GM04503 (cell line): ENCODE measurements at regions not wholly inside any gene's neighbourhood (a gene's known extent, or its start where the extent isn't known, plus 50 kb on each side); places are given as distances from the start of the nearest gene placed in this dataset.
"Not testable (repeated sequence)": the region's sequence is repeated elsewhere in the genome, so short reads cannot be mapped to it uniquely, and the experiment has no call there.

ENCODE experiments used
- DNase-seq: peaks from one replicate; pipeline ENCODE4 v3.0.0-alpha.2; 2012; ENCODE audit warnings: low read depth

GRCh38 chr1:30184393-30185141 lies 538.8 kb downstream of the MATN1 start:
- no peak for DNase-seq

- DNase-seq = no peak
Measured at GRCh38 chr1:30183895-30184294, 539.5 kb downstream of the MATN1 start.

GRCh38 chr1:30183006-30183405 lies 540.4 kb downstream of the MATN1 start:
- DNase-seq = no peak

GRCh38 chr1:30179942-30180543 lies 543.3 kb downstream of the MATN1 start:
- no peak for DNase-seq

- DNase-seq = no peak
Measured at GRCh38 chr1:30176477-30176876, 546.9 kb downstream of the MATN1 start.

GRCh38 chr1:30174499-30174898 lies 548.9 kb downstream of the MATN1 start:
- DNase-seq = no peak

- no peak for DNase-seq
Measured at GRCh38 chr1:30173560-30173959, 549.8 kb downstream of the MATN1 start.

- DNase-seq = no peak
Measured at GRCh38 chr1:30172757-30173156, 550.6 kb downstream of the MATN1 start.

GRCh38 chr1:30172299-30172694 lies 551.1 kb downstream of the MATN1 start:
- DNase-seq = no peak

GRCh38 chr1:30171537-30172298 lies 551.7 kb downstream of the MATN1 start:
- DNase-seq = no peak

GRCh38 chr1:30169269-30169668 lies 554.1 kb downstream of the MATN1 start:
- no peak for DNase-seq

GRCh38 chr1:30166174-30166573 lies 557.2 kb downstream of the MATN1 start:
- DNase-seq = no peak

- no peak for DNase-seq
Measured at GRCh38 chr1:30165116-30165515, 558.3 kb downstream of the MATN1 start.

- DNase-seq = no peak
Measured at GRCh38 chr1:30164693-30165092, 558.7 kb downstream of the MATN1 start.

GRCh38 chr1:30162565-30162964 lies 560.8 kb downstream of the MATN1 start:
- no peak for DNase-seq

GRCh38 chr1:30161953-30162352 lies 561.4 kb downstream of the MATN1 start:
- DNase-seq = no peak

- DNase-seq = no peak
Measured at GRCh38 chr1:30160999-30161689, 562.2 kb downstream of the MATN1 start.

- DNase-seq = no peak
Measured at GRCh38 chr1:30159015-30159414, 564.4 kb downstream of the MATN1 start.

- not testable (repeated sequence) for DNase-seq
Measured at GRCh38 chr1:30155698-30156097, 567.7 kb downstream of the MATN1 start.

- not testable (repeated sequence) for DNase-seq
Measured at GRCh38 chr1:30155253-30155652, 568.1 kb downstream of the MATN1 start.

- no peak for DNase-seq
Measured at GRCh38 chr1:30153743-30154449, 569.5 kb downstream of the MATN1 start.

GRCh38 chr1:30151826-30152225 lies 571.6 kb downstream of the MATN1 start:
- DNase-seq = no peak
